SK-N-SH (cell line): ENCODE measurements at regions not wholly inside any gene's neighbourhood (a gene's known extent, or its start where the extent isn't known, plus 50 kb on each side); places are given as distances from the start of the nearest gene placed in this dataset.

Experiments used
- CTCF ChIA-PET: fragments of 300-600, 350-600 bp; formaldehyde crosslinking; extraction: SDS; loops from one replicate; lab custom pipeline; 2021; lab: Yijun Ruan, JAX
- POLR2A ChIA-PET: fragments of 350-600 bp; sonication (Branson Sonifier 250); formaldehyde crosslinking; extraction: SDS; loops from one replicate; lab custom pipeline; 2020; ENCODE audit warnings: antibody characterized with exemption, inconsistent platforms; lab: Yijun Ruan, JAX
- DNase-seq: peaks from one replicate; pipeline ENCODE4 v3.0.0; 2012
- H2AFZ ChIP-seq: fragments of 200-600 bp; sonication (generic); 2 replicates; pipeline ENCODE4 v1.8.1; 2016; ENCODE audit warnings: antibody characterized with exemption, mild to moderate bottlenecking, low read depth
- H3F3A ChIP-seq: fragments of 200-600 bp; sonication (generic); replicated peaks from 2 replicates; pipeline ENCODE3; 2016; ENCODE audit warnings: antibody characterized with exemption, mild to moderate bottlenecking; ENCODE audit not compliant: insufficient read depth
- H3K27ac ChIP-seq, 2 experiments: fragments of 200-500 bp in 1 of 2; fragments of 200-600 bp in 1 of 2; sonication (Bioruptor generic) in 1 of 2; sonication (generic), shearing (Covaris generic) in 1 of 2; 2 replicates each; pipeline versions ENCODE4 v1.5.1 to v1.6.1; 2014 to 2016; ENCODE audit warnings: low read depth in 2 of 2, inconsistent platforms in 1 of 2, low read length in 1 of 2, mild to moderate bottlenecking in 1 of 2, mixed read lengths in 1 of 2
- H3K27me3 ChIP-seq: fragments of 200-600 bp; sonication (generic), shearing (Covaris generic); 2 replicates; pipeline ENCODE4 v1.6.1; 2016; ENCODE audit warnings: mixed run types; ENCODE audit not compliant: insufficient read depth
- H3K36me3 ChIP-seq, 2 experiments: fragments of 200-500 bp in 1 of 2; fragments of 200-600 bp in 1 of 2; sonication (Bioruptor generic) in 1 of 2; sonication (generic) in 1 of 2; replicated peaks in 1 of 2; 2 replicates each; pipeline versions ENCODE3 to v1.5.1; 2014 to 2016; ENCODE audit warnings: low read length in 1 of 2, mild to moderate bottlenecking in 1 of 2; ENCODE audit not compliant: insufficient read depth in 2 of 2, control insufficient read depth in 1 of 2
- H3K4me1 ChIP-seq, 2 experiments: fragments of 200-500 bp in 1 of 2; fragments of 200-600 bp in 1 of 2; sonication (Bioruptor generic) in 1 of 2; sonication (generic), shearing (Covaris generic) in 1 of 2; 2 replicates each; pipeline versions ENCODE4 v1.5.1 to v1.6.1; 2014 to 2016; ENCODE audit warnings: low read depth in 1 of 2, low read length in 1 of 2, mixed run types in 1 of 2; ENCODE audit not compliant: insufficient read depth in 2 of 2, control insufficient read depth in 1 of 2
- H3K4me2 ChIP-seq: fragments of 200-600 bp; sonication (generic), shearing (Covaris generic); 2 replicates; pipeline ENCODE4 v1.6.1; 2017; ENCODE audit warnings: mixed run types
- H3K4me3 ChIP-seq, 2 experiments: fragments of 200-500 bp in 1 of 2; fragments of 200-600 bp in 1 of 2; sonication (Bioruptor generic) in 1 of 2; sonication (generic), shearing (Covaris generic) in 1 of 2; 2 replicates each; pipeline versions ENCODE4 v1.5.1 to v1.8.1; 2014 to 2016; ENCODE audit warnings: low read depth in 2 of 2, inconsistent platforms in 1 of 2, low read length in 1 of 2, mild to moderate bottlenecking in 1 of 2, mixed read lengths in 1 of 2, moderate library complexity in 1 of 2
- H3K79me2 ChIP-seq: fragments of 200-600 bp; sonication (generic); 2 replicates; pipeline ENCODE4 v1.8.1; 2017; ENCODE audit warnings: mild to moderate bottlenecking; ENCODE audit not compliant: insufficient read depth
- H3K9ac ChIP-seq: fragments of 200-600 bp; sonication (generic); 2 replicates; pipeline ENCODE4 v1.6.1; 2017; ENCODE audit warnings: mixed run types
- H3K9me2 ChIP-seq: fragments of 200-600 bp; sonication (generic); 2 replicates; pipeline ENCODE4 v1.6.1; 2017; ENCODE audit warnings: mixed run types
- H3K9me3 ChIP-seq: fragments of 200-600 bp; sonication (generic); 2 replicates; pipeline ENCODE4 v1.6.1; 2017; ENCODE audit warnings: mixed run types, mild to moderate bottlenecking, moderate library complexity
- H4K20me1 ChIP-seq: fragments of 200-600 bp; sonication (generic); 2 replicates; pipeline ENCODE4 v1.6.1; 2017; ENCODE audit warnings: mild to moderate bottlenecking, mixed run types; ENCODE audit not compliant: insufficient read depth
- EP300 ChIP-seq, 2 experiments: IDR thresholded peaks; 2 replicates each; pipeline versions ENCODE4 v1.4.0 to v1.6.1; 2012; ENCODE audit warnings: borderline replicate concordance in 1 of 2, low read depth in 1 of 2, low read length in 1 of 2
- FOXM1 ChIP-seq: IDR thresholded peaks from 2 replicates; pipeline ENCODE4 v1.4.0; 2012; ENCODE audit warnings: low read depth, mild to moderate bottlenecking
- GABPA ChIP-seq: IDR thresholded peaks from 2 replicates; pipeline ENCODE4 v1.4.0; 2012; ENCODE audit warnings: low read depth, mild to moderate bottlenecking
- GATA2 ChIP-seq: sonication (generic); formaldehyde crosslinking; IDR thresholded peaks from 2 replicates; pipeline ENCODE4 v1.5.0; 2020; ENCODE audit warnings: mild to moderate bottlenecking, missing genetic modification reagents
- JUND ChIP-seq: IDR thresholded peaks from 2 replicates; pipeline ENCODE4 v1.4.0; 2012
- MEF2A ChIP-seq: IDR thresholded peaks from 2 replicates; pipeline ENCODE4 v1.4.0; 2012; ENCODE audit warnings: low read depth, borderline replicate concordance
- NFIC ChIP-seq: IDR thresholded peaks from 2 replicates; pipeline ENCODE4 v1.4.0; 2012; ENCODE audit warnings: borderline replicate concordance
- RCOR1 ChIP-seq: fragments of 150-350 bp; IDR thresholded peaks from 2 replicates; pipeline ENCODE4 v1.6.1; 2017; ENCODE audit warnings: antibody characterized with exemption, low read length
- SMC3 ChIP-seq: IDR thresholded peaks from 2 replicates; pipeline ENCODE4 v1.6.1; 2012; ENCODE audit warnings: low read depth, low read length, improper control_type of control experiment
- WGBS: methylation state at CpG from one replicate; pipeline ENCODE4 v1.1.6; 2017; ENCODE audit warnings: low lambda C conversion rate; 5-methylcytosine and 5-hydroxymethylcytosine counted together
- TF ChIP-seq, protein P1 (sequence below): IDR thresholded peaks from 2 replicates; pipeline ENCODE4 v1.4.0; 2012; ENCODE audit warnings: low read depth, borderline replicate concordance
- TF ChIP-seq, protein P2 (sequence below): IDR thresholded peaks from 2 replicates; pipeline ENCODE4 v1.4.0; 2012; ENCODE audit warnings: low read depth
- TF ChIP-seq, protein P3 (sequence below): IDR thresholded peaks from 2 replicates; pipeline ENCODE4 v1.4.0; 2012; ENCODE audit warnings: low read depth, borderline replicate concordance
- TF ChIP-seq, protein P4 (sequence below): fragments of 150-350 bp; IDR thresholded peaks from 2 replicates; pipeline ENCODE4 v1.6.1; 2017; ENCODE audit warnings: antibody characterized with exemption, low read length, low read depth, borderline replicate concordance
- TF ChIP-seq, protein P5 (sequence below): IDR thresholded peaks from 2 replicates; pipeline ENCODE4 v1.6.1; 2012; ENCODE audit warnings: mild to moderate bottlenecking, low read depth, low read length, moderate library complexity

DNA sequence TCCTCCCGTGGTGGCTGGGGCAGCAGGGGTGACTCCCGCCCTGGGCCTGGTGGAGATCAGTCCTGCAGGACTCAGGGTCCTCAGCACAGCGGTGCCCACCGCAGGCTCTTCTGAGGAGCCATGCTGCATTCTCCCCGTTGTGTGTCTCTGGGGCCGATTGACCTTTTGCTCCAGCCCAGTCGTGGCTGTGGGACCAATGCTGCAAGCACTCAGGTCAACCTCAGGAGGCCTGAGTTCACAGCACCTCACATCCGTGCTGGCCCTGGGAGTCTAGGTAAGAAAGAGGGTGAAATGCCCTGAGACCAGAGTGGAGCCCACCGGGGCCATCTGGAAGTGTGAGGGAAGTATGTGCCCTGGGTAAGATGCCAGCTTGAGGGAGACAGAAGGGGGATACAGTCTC lies 316.1 kb upstream of the B3GAT1 start:
- no peak overlapping the region for H3K27ac ChIP-seq
- CTCF ChIA-PET: no interaction called here
- POLR2A ChIA-PET: no interaction called here
- H3K4me1 ChIP-seq: peaks cover 0 to 10% of the 10 kb centered on the region in 2 experiments; a peak in 1 of 4 replicates
- H3K4me2 ChIP-seq: no peak overlapping the region
- H2AFZ ChIP-seq: no peak overlapping the region
- H3K27me3 ChIP-seq: no peaks in the 10 kb centered on the region
- H3F3A ChIP-seq: no peaks in the 10 kb centered on the region
- no peaks in the 10 kb centered on the region for H3K9me2 ChIP-seq
- no peaks in the 10 kb centered on the region for H3K9me3 ChIP-seq
- 25% methylated on average over 4 of the region's 9 CpGs for WGBS
- no peaks in the 10 kb centered on the region for H3K36me3 ChIP-seq
- no peak for DNase-seq
- H3K4me3 ChIP-seq: no peak overlapping the region
- no peaks in the 10 kb centered on the region for H4K20me1 ChIP-seq
- TF ChIP-seq RCOR1: no peak
- no peak for TF ChIP-seq JUND
- no peak for TF ChIP-seq GABPA
- TF ChIP-seq, protein P1, sequence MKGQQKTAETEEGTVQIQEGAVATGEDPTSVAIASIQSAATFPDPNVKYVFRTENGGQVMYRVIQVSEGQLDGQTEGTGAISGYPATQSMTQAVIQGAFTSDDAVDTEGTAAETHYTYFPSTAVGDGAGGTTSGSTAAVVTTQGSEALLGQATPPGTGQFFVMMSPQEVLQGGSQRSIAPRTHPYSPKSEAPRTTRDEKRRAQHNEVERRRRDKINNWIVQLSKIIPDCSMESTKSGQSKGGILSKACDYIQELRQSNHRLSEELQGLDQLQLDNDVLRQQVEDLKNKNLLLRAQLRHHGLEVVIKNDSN: no peak
- TF ChIP-seq, protein P2, sequence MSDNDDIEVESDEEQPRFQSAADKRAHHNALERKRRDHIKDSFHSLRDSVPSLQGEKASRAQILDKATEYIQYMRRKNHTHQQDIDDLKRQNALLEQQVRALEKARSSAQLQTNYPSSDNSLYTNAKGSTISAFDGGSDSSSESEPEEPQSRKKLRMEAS: no peak
- TF ChIP-seq MEF2A: no peak
- TF ChIP-seq, protein P3, sequence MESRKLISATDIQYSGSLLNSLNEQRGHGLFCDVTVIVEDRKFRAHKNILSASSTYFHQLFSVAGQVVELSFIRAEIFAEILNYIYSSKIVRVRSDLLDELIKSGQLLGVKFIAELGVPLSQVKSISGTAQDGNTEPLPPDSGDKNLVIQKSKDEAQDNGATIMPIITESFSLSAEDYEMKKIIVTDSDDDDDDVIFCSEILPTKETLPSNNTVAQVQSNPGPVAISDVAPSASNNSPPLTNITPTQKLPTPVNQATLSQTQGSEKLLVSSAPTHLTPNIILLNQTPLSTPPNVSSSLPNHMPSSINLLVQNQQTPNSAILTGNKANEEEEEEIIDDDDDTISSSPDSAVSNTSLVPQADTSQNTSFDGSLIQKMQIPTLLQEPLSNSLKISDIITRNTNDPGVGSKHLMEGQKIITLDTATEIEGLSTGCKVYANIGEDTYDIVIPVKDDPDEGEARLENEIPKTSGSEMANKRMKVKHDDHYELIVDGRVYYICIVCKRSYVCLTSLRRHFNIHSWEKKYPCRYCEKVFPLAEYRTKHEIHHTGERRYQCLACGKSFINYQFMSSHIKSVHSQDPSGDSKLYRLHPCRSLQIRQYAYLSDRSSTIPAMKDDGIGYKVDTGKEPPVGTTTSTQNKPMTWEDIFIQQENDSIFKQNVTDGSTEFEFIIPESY: no peak
- TF ChIP-seq EP300 (IDR thresholded peaks at IDR 0.05; ENCODE audit: borderline replicate concordance in 1 of 2, low read depth in 1 of 2, low read length in 1 of 2): no peak
- TF ChIP-seq NFIC: no peak
- TF ChIP-seq, protein P4, sequence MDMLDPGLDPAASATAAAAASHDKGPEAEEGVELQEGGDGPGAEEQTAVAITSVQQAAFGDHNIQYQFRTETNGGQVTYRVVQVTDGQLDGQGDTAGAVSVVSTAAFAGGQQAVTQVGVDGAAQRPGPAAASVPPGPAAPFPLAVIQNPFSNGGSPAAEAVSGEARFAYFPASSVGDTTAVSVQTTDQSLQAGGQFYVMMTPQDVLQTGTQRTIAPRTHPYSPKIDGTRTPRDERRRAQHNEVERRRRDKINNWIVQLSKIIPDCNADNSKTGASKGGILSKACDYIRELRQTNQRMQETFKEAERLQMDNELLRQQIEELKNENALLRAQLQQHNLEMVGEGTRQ: no peak
- TF ChIP-seq SMC3: no peak
- no peak for TF ChIP-seq FOXM1
- no peak for TF ChIP-seq GATA2 (CRISPR knock-in tag)
- TF ChIP-seq, protein P5, sequence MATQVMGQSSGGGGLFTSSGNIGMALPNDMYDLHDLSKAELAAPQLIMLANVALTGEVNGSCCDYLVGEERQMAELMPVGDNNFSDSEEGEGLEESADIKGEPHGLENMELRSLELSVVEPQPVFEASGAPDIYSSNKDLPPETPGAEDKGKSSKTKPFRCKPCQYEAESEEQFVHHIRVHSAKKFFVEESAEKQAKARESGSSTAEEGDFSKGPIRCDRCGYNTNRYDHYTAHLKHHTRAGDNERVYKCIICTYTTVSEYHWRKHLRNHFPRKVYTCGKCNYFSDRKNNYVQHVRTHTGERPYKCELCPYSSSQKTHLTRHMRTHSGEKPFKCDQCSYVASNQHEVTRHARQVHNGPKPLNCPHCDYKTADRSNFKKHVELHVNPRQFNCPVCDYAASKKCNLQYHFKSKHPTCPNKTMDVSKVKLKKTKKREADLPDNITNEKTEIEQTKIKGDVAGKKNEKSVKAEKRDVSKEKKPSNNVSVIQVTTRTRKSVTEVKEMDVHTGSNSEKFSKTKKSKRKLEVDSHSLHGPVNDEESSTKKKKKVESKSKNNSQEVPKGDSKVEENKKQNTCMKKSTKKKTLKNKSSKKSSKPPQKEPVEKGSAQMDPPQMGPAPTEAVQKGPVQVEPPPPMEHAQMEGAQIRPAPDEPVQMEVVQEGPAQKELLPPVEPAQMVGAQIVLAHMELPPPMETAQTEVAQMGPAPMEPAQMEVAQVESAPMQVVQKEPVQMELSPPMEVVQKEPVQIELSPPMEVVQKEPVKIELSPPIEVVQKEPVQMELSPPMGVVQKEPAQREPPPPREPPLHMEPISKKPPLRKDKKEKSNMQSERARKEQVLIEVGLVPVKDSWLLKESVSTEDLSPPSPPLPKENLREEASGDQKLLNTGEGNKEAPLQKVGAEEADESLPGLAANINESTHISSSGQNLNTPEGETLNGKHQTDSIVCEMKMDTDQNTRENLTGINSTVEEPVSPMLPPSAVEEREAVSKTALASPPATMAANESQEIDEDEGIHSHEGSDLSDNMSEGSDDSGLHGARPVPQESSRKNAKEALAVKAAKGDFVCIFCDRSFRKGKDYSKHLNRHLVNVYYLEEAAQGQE: no peak
- H3K9ac ChIP-seq: no peak overlapping the region
- no peaks in the 10 kb centered on the region for H3K79me2 ChIP-seq
